Mucosa of descending colon (tissue), 3 donors: ENCODE measurements at regions not wholly inside any gene's neighbourhood (a gene's known extent, or its start where the extent isn't known, plus 50 kb on each side); places are given as distances from the start of the nearest gene placed in this dataset.
"Not testable (repeated sequence)": the region's sequence is repeated elsewhere in the genome, so short reads cannot be mapped to it uniquely, and the experiment has no call there.

Experiments used
- ATAC-seq: fragments of 200-7000 bp; cut with Tn5 transposase; one replicate; pipeline ENCODE4 v1.9.1; 2020; ENCODE audit warnings: mild to moderate bottlenecking, moderate library complexity
- DNase-seq, 3 donors: peaks; one replicate each; pipeline ENCODE4 v3.0.0-alpha.2; 2020
- H3K36me3 ChIP-seq: fragments of 200-600 bp; one replicate; pipeline ENCODE4 v1.8.0; 2021; ENCODE audit warnings: low read depth, mild to moderate bottlenecking
- H3K4me1 ChIP-seq: fragments of 200-600 bp; one replicate; pipeline ENCODE4 v1.8.0; 2021; ENCODE audit warnings: low read depth, mild to moderate bottlenecking
- H3K4me3 ChIP-seq: fragments of 200-600 bp; one replicate; pipeline ENCODE4 v1.8.0; 2021; ENCODE audit warnings: mild to moderate bottlenecking
- H3K9me3 ChIP-seq: fragments of 200-600 bp; one replicate; pipeline ENCODE4 v1.8.0; 2021; ENCODE audit warnings: mild to moderate bottlenecking
- intact Hi-C, 2 donors: fragments of 100-400 bp; cut with DNase I in 1 of 2; cut with micrococcal nuclease in 1 of 2; formaldehyde crosslinking; loops; one replicate each; pipeline versions ENCODE4 v1.11.0 to v1.11.1; 2022; cut with DNase I, micrococcal nuclease
- TF ChIP-seq, protein P1 (sequence below): fragments of 200-600 bp; IDR thresholded peaks from one replicate; pipeline ENCODE4 v1.8.0; 2022; ENCODE audit warnings: antibody characterized with exemption, mild to moderate bottlenecking
- donor health status: DM: no; HTN: no; CAD: no; lungs with moderate emphysema.
- donor health status: DM: no; HTN: no; CAD: no.
- donor health status: DM: no; HTN: yes; CAD: no.

DNA sequence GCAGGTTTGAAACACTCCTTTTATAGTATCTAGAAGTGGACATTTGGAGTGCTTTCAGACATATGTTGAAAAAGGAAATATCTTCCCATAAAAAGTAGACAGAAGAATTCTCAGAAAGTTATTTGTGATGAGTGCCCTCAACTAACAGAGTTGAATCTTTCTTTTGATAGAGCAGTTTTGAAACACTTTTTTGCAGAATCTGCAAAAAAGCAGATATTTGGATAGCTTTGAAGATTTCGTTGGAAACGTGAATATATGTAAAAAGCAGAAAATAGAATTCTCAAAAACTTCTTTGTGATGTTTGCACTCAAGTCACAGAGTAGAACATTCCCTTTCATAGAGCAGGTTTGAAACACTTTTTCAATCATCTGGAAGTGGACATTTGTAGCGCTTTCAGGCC, 676.4 kb upstream of the ZNF337 start:
- H3K9me3 ChIP-seq, result peaks cover 53% of the 10 kb centered on the region
- intact Hi-C loops, H3K4me1 ChIP-seq, ATAC-seq, H3K4me3 ChIP-seq, DNase-seq, H3K36me3 ChIP-seq: not testable (repeated sequence)

GRCh38 chr20:26354511-26354910, 657.9 kb upstream of the ZNF337 start:
- no peak for DNase-seq
- intact Hi-C loops, result no loop called here
- H3K4me1 ChIP-seq, result no peaks in the 10 kb centered on the region
- H3K36me3 ChIP-seq, result no peaks in the 10 kb centered on the region
- TF ChIP-seq, protein P1, sequence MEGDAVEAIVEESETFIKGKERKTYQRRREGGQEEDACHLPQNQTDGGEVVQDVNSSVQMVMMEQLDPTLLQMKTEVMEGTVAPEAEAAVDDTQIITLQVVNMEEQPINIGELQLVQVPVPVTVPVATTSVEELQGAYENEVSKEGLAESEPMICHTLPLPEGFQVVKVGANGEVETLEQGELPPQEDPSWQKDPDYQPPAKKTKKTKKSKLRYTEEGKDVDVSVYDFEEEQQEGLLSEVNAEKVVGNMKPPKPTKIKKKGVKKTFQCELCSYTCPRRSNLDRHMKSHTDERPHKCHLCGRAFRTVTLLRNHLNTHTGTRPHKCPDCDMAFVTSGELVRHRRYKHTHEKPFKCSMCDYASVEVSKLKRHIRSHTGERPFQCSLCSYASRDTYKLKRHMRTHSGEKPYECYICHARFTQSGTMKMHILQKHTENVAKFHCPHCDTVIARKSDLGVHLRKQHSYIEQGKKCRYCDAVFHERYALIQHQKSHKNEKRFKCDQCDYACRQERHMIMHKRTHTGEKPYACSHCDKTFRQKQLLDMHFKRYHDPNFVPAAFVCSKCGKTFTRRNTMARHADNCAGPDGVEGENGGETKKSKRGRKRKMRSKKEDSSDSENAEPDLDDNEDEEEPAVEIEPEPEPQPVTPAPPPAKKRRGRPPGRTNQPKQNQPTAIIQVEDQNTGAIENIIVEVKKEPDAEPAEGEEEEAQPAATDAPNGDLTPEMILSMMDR, result no peak
- peaks cover 64% of the 10 kb centered on the region for H3K9me3 ChIP-seq
- H3K4me3 ChIP-seq, result no peak overlapping the region
- no peak for ATAC-seq

GRCh38 chr20:26347396-26347795, 650.7 kb upstream of the ZNF337 start:
- Histone ChIP-seq H3K4me3 (no peak overlapping the region), H3K9me3 (peaks cover 41% of the 10 kb centered on the region), H3K36me3 (no peaks in the 10 kb centered on the region), H3K4me1 (no peaks in the 10 kb centered on the region)
- intact Hi-C loops, result no loop called here
- ATAC-seq (no peak), DNase-seq (no peak)
- TF ChIP-seq, protein P1, result no peak

DNA sequence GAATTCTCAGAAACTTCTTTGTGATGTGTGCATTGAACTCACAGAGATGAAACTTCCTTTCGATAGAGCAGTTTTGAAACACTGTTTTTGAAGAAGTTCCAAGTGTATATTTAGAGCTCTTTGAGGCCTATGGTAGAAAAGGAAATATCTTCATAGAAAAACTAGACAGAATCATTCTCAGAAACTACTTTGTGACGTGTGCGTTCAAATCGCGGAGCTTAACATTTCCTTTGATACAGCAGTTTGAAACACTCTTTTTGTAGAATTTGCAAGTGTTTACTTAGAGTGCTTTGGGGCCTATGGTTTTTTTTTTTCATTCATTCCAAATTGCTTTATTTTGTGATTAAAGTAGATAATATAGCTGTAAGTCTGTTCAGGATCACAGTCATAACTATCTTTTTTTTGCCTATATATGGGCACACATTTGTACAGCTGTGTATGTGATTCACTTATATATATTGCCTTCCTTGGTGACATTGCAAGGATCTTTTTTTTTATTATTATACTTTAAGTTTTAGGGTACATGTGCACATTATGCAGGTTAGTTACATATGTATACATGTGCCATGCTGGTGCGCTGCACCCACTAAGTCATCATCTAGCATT, 643.9 kb upstream of the ZNF337 start:
- H3K4me3 ChIP-seq, DNase-seq, intact Hi-C loops, H3K4me1 ChIP-seq, ATAC-seq, H3K36me3 ChIP-seq: not testable (repeated sequence)
- H3K9me3 ChIP-seq, result peaks cover 12% of the 10 kb centered on the region

GRCh38 chr20:26324177-26324576, 627.5 kb upstream of the ZNF337 start:
- no peak for DNase-seq
- no peak overlapping the region for H3K4me3 ChIP-seq
- intact Hi-C loops, result no loop called here
- no peaks in the 10 kb centered on the region for H3K4me1 ChIP-seq
- H3K36me3 ChIP-seq, result no peaks in the 10 kb centered on the region
- ATAC-seq, result no peak
- peaks cover 11% of the 10 kb centered on the region for H3K9me3 ChIP-seq
- TF ChIP-seq, protein P1, result no peak

DNA sequence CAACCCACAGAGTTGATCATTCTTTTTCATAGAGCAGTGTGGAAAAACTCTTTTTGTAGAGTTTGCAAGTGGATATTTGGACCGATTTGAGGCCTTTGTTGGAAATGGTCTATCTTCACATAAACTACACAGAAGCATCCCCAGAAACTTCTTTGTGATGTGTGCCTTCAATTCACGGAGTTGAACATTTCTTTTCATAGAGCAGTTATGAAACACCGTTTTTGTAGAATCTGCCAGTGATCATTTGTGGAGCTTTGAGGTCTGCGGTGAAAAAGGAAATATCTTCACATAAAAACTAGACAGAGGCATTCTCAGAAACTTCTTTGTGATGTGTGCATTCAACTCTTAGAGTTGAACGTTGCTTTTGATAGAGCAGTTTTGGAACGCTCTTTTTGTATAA, 618.4 kb upstream of the ZNF337 start:
- H3K4me3 ChIP-seq, result no peak overlapping the region

DNA sequence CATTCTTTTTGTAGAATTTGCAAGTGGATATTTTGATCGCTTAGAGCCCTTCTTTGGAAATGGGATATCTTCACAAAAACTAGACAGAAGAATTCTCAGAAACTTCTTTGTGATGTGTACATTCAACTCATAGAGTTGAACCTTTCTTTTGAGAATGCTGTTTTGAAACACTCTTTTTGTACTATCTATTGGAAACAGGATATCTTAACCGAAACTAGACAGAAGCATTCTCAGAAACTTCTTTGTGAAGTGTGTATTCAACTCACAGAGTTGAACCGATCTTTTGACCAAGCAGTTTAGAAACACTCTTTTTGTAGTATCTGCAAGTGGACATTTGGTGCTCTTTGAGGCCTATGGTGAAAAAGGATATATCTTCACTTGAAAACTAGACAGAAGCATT, 613.1 kb upstream of the ZNF337 start:
- intact Hi-C loops, H3K4me1 ChIP-seq, ATAC-seq, H3K4me3 ChIP-seq, H3K36me3 ChIP-seq, DNase-seq: not testable (repeated sequence)
- peaks cover 11% of the 10 kb centered on the region for H3K9me3 ChIP-seq

More for the DNA sequence above, 618.4 kb upstream of the ZNF337 start:
- DNase-seq (no peak), ATAC-seq (no peak)
- H3K9me3 ChIP-seq, result peaks cover 2% of the 10 kb centered on the region
- no peaks in the 10 kb centered on the region for H3K36me3 ChIP-seq
- H3K4me1 ChIP-seq, result no peaks in the 10 kb centered on the region
- intact Hi-C loops, result no loop called here
- TF ChIP-seq, protein P1, result no peak
